ENCODE measurements at regions not wholly inside any gene's neighbourhood (a gene's known extent, or its start where the extent isn't known, plus 50 kb on each side); places are given as distances from the start of the nearest gene placed in this dataset.

DNA sequence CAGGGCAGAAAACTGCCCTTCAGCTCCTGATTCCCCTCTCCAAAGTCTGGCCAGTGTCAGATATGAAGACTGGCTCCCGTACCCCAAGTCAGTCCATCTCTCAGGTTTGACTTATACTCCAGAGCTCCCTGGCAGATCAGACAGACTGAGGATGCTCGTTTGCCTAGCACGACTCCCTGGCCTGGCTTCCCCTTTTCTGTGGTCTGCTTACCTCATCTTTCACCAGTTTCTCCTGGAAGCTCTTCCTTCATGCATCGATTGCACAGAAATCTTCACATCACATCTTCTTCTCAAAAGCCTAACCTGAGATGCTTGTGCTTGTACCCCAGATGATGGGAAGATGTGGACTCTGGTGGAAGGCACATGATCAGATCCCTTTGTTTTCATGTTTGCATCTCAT lies 387.9 kb upstream of the POU3F3 start:
- DNase-seq, result no peak

- no peak for DNase-seq
Observed at GRCh38 chr2:104468846-104469245, 385.1 kb upstream of the POU3F3 start.

GRCh38 chr2:104472076-104472475 lies 381.8 kb upstream of the POU3F3 start:
- no peak for DNase-seq

DNA sequence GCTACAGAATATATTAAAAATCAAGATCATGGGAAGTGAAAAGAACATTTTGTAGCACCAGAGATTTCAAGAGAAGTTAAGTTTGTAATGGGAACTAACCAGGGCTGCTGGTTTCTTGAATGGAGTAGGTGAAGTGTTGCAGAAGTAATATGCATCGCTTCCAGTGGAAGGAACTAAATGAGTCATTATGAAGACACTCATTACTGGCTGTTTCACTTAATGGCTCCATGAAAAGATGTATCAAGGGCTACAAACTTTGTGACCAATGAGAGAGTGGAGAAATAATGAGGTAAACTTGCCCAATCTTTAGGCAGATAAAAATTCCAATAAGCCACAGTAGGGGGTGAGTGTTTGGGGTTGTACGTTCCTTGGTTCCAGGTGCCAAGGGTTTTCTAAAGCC lies 380.4 kb upstream of the POU3F3 start:
- DNase-seq, result no peak

DNA sequence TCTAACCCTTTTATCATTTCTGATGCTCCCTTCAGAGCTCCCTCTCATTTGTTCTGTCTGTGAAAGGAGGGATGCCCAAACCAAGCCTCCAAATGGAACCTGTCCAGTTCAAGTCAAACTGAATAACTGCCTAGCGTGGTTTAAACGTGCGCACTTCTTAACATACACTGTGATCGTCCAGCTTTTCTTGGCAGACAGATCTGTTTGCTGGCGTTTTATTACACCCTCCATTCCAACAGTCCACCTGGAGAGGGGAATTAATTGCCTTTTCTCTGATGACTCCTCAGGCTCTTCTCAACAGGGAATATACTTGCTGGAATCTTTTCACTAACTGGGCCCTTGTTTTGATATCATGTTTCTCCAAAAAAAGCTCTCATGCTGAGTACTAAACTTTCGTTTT lies 379.2 kb upstream of the POU3F3 start:
- DNase-seq, result no peak

- no peak for DNase-seq
Observed at GRCh38 chr2:104476075-104476474, 377.8 kb upstream of the POU3F3 start.

DNA sequence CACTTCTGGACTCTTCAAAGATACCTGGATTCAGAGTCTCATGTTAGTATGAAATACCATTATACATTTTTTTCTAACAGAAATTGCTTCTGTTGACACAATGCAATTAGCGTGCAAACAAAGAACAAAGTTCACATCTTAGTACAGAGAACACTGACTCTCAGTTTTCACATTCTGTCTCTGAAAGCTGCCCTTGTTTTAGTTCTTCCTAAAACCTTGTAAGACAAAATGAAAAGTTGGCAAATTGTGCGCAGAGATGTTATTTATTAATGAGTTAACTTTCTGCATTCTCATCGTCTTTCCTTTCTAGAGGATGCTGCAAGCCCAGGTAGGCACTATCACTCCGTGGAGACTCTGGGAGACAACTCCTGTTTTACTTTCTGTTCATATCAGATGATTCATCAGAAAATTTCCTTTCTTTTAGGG lies 377.3 kb upstream of the POU3F3 start:
- no peak for DNase-seq

DNA sequence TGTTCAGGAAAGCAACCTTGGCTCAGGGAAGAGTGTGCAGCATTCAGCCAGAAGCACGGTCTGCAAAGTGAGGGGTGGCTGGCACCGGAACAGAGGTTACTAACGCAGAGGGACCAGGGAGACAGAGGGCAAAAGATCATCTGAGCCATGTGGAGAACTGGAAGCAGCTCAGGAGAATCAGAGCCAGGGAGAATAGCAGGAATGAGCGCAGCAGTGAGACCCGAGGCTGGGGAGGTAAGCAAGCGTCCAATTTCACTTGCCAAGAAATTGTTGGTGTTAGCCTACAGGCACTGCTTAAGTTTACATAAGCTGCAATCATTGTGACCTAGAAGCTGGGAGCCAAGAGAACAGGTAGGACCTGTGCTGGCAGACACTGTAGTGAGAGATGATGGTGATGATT lies 372.6 kb upstream of the POU3F3 start:
- DNase-seq, result no peak

- no peak for DNase-seq
Observed at GRCh38 chr2:104487366-104487765, 366.5 kb upstream of the POU3F3 start.

GRCh38 chr2:104493698-104494097 lies 360.2 kb upstream of the POU3F3 start:
- no peak for DNase-seq

- DNase-seq, result no peak
Observed at GRCh38 chr2:104501342-104501741, 352.6 kb upstream of the POU3F3 start.

DNA sequence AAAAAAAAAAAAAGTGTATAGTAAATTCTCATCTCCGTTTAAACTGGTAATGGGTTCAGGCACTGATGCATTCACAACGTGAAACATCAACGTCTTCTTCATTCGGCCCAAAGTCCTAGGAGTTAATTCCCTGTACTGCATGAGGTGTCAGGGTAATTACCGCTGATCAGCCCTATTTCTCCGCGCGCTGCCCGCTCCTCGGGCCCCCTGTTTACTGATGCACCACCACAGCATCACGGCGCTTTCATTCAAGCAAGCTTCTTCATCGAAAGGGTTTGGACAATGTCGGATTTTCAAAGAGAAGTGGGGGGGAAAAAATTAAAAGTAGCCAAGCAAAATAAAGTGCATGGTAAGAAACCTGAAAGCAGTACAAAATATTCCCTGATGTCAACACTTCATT lies 352.0 kb upstream of the POU3F3 start:
- DNase-seq, result no peak

DNA sequence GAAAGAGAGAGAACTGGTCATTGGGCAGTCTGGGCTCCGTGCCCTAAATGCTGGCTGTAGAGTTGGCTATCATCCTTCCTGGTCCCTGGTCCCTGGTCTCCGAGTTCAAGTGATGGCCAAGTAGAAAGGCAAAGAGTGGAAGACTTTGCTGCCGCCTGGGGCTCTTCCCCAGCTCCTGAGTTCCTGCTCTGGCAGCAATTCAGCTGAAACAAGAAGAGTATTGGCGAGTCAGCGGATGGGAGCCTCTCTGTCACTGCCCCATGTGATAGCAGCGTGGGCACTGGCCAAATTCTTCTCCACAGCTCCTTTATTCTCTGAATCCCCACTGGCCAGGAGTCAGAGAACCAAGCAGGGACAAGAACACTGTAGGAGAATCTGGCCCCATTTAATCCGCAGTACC lies 351.0 kb upstream of the POU3F3 start:
- no peak for DNase-seq

DNA sequence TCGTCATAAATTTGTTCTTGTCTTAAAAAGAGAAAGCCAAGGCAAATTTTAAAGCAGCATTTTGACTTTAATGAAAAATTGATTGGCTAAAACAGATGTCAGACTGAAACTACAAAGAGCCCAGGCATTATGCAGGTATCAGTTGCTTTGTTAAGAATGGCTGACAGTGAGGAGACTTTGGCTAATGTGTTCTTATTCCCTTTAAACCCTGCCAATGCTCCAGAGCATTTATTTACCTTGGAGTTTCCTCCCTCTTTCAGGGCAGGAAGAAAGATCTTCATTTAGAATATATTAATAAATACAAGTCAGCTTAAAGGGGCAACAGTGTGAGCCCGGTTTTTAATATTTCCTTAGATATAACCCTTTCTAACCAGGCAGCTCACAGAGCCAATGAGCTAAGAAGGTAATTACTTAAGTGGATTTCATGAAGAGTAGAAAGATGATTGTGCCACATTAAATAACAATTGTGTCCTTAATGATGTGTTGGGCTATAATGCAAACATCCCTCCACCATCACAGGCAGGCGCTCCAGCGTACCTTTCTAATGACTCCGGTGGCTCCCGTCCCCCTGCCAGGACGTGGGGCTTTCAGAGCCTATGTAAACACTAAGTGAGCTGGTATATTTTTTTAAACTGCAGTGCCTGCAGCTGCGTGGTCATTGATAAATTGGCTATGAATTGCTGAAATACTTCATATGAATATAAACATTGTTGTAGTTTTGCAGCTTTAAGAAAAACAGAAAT lies 349.4 kb upstream of the POU3F3 start:
- DNase-seq, result no peak

- no peak for DNase-seq
Observed at GRCh38 chr2:104518256-104518655, 335.7 kb upstream of the POU3F3 start.

GRCh38 chr2:104521247-104521646 lies 332.7 kb upstream of the POU3F3 start:
- no peak for DNase-seq

DNA sequence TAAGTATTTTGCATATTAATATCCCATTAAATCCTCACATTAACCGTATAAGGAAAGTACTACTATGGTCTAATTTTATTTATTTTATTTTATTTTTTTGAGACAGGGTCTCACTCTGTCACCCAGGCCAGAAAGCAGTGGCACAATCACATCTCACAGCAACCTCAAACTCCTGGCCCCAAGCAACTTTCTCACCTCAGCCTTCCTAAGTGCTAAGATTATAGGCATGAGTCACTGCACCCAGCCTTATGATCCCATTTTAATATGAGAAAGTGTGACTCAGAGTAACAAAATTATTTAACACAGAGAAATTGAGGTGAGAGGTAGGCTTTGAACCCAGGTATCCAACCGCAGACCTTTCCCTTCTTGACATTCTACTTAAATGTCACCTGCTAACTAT lies 330.0 kb upstream of the POU3F3 start:
- DNase-seq, result no peak

- DNase-seq, result no peak
Observed at GRCh38 chr2:104528101-104528500, 325.8 kb upstream of the POU3F3 start.

DNA sequence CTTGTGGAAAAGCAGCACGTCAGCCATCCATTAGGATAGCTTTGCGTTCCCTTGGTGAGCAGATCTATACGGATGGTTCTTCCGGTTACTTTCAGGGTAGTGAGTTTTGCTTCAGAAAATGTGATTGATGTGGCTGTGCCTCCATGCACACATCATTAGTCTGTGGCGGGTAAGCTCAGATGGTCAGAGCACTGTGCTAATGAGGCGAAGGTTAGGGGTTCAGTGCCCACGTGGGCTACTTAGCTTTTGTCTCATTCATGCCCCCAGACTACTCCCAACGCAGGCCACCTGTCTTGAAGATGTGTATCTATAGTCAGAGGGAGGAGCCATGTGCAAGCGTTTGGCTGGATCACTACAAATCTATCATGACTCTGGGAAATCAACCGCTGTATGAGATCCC lies 322.8 kb upstream of the POU3F3 start:
- no peak for DNase-seq

DNA sequence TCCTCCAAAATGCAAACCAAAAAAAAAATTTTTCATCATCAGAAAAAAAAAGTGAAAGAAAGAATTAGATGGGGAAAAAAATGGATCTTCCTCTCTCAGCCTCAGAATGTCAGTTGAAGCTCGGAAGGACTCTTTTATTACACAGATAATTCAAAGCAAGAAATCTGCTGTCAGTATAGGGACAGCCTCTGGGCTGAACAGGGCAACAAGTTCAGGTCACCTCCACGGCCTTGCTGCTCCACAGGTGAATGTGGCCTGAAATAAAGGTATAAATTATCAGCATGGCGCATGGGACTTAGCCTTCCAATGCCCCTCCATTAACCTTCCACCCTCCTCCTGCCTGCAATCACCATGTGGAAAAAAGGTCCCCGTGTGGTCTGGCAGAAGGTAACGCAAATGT lies 316.8 kb upstream of the POU3F3 start:
- no peak for DNase-seq

DNA sequence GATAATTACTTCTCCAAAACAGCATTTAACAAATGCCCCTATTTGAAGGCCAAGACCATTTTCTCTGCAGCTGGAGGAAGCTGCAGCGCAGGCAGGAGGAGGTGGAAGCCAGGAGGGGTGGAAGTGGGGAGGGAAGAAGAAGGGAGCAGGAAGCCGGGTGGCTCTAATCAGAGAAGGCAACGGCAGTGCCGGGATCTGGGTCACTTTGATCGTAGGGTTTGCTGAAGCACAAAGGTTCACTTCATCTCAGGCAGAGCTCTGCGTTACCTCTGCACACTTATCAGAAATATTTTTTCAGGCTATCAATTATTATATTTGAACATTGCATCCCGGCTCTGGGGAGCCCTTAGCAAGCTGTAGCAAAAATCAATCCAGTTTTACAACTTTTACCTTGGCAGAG lies 315.8 kb upstream of the POU3F3 start:
- no peak for DNase-seq

DNA sequence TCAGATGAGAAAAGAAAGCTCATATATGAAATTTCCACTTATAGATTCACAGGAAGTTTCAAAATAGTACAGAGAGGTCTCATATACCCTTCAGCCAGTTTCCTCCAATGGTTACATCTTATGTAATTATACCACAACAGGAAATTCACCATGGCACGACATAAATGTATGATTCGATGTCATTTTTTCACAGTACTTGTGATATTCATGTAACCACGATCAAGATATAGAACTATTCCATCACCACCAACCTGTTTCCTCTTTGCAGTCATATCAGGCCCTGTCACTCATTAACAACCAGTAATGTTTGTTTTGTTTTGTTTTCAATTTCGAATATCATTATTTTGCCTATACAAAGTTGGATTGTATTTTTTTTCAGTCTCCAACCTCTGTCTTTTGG lies 314.3 kb upstream of the POU3F3 start:
- no peak for DNase-seq

DNA sequence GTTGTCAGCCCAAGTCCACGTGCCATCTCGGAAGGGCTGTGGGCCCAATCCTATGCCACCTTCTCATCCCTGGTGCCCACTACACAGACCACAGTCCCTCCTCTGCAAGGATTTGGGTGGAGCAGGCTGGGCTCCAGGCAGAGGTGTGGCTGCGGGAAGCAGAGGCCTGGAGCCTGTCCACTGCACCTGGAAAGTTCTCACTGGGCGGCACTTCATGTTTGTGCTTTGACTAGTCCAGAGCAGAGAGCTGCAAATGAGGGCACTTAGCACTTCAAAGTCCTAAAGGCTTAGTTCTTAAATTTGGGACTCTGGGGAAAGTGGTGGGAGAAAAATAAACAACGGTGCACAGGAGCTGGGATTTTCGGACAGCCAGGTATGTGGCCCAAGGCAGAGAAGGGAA lies 308.9 kb upstream of the POU3F3 start:
- no peak for DNase-seq

- DNase-seq, result no peak
Observed at GRCh38 chr2:104546537-104546936, 307.4 kb upstream of the POU3F3 start.

GRCh38 chr2:104547221-104547620 lies 306.7 kb upstream of the POU3F3 start:
- no peak for DNase-seq

DNA sequence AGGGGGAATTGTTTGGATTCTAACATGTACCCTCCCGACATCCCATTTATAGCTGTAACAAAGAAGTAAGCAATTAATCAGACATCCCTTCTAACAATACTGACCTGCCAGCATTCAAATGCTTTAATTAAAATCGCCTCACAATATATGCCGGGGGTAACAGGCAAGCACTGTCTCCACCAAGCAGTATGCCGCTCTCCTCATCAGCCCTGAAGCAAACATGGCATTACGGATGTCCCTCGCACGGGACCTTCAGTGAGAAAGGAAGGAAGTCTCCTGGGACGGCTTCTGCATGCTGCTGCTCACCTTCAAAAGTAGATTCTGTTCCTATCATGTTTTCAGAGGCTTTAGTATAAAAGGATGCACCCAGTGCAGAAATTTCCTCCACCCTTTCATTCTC lies 292.7 kb upstream of the POU3F3 start:
- no peak for DNase-seq

Measured in activated CD4-positive, alpha-beta T cell treated with anti-CD3 and anti-CD28 coated beads, Interleukin-2, Interleukin-6, amounts not matched to agents 100 ng/mL and 50 ng/mL, durations not matched to agents 16 hours and 8 hours (primary cell).